ENCODE measurements at regions not wholly inside any gene's neighbourhood (a gene's known extent, or its start where the extent isn't known, plus 50 kb on each side); places are given as distances from the start of the nearest gene placed in this dataset.

DNA sequence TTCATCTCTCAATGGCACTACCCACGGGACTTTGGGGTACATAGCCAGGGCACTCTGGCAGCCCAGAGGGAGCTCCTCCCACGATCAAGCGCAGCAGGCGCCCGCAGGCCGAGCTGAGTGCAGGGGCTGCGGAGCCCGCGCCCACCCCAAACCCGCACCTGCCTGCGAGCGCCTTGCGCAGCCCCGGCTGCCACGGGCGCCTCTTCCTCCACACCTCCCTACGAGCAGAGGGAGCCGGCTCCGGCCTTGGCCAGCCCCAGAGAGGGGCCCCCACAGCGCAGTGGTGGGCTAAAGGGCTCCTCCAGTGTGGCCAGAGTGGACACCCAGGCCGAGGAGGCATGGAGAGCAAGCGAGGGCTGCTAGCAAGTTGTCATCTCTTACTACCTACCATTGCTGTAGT, 165.2 kb downstream of the UBE2E3 start:
- DNase-seq, result no peak
- H3K79me2 ChIP-seq (ENCODE audit: low read depth), result no peaks in the 10 kb centered on the region
- H4K20me1 ChIP-seq (ENCODE audit: insufficient read depth), result no peaks in the 10 kb centered on the region
- 0 out of 2 replicates have a peak, but pooled peaks cover 7% of the 10 kb centered on the region for H3K9me3 ChIP-seq (ENCODE audit: insufficient read depth, low read depth)
- H3K27ac ChIP-seq, result no peak overlapping the region
- H3K9me2 ChIP-seq (ENCODE audit: insufficient read depth), result no peaks in the 10 kb centered on the region
- ChIA-PET CTCF (no interaction called here), POLR2A (ENCODE audit: unreplicated experiment) (interaction anchor here (0.6 kb wide), 1 partner anchor 59 kb away, joined by 4 read pairs; no protein-coding TSS in a partner anchor)
- no peaks in the 10 kb centered on the region for H3F3A ChIP-seq (ENCODE audit: insufficient read depth, low read depth)
- TF ChIP-seq, protein P1, sequence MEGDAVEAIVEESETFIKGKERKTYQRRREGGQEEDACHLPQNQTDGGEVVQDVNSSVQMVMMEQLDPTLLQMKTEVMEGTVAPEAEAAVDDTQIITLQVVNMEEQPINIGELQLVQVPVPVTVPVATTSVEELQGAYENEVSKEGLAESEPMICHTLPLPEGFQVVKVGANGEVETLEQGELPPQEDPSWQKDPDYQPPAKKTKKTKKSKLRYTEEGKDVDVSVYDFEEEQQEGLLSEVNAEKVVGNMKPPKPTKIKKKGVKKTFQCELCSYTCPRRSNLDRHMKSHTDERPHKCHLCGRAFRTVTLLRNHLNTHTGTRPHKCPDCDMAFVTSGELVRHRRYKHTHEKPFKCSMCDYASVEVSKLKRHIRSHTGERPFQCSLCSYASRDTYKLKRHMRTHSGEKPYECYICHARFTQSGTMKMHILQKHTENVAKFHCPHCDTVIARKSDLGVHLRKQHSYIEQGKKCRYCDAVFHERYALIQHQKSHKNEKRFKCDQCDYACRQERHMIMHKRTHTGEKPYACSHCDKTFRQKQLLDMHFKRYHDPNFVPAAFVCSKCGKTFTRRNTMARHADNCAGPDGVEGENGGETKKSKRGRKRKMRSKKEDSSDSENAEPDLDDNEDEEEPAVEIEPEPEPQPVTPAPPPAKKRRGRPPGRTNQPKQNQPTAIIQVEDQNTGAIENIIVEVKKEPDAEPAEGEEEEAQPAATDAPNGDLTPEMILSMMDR (conservative IDR thresholded peaks at IDR 0.05), result no peak
- no peak for TF ChIP-seq EZH2 (IDR thresholded peaks at IDR 0.05; ENCODE audit: low read depth)
- H3K4me1 ChIP-seq (replicated peaks; ENCODE audit: insufficient read depth), result peaks cover 13% of the 10 kb centered on the region
- H3K4me2 ChIP-seq, result no peak overlapping the region
- H3K4me3 ChIP-seq, result no peak overlapping the region
- H3K36me3 ChIP-seq (ENCODE audit: low read depth), result no peaks in the 10 kb centered on the region
- H3K27me3 ChIP-seq (ENCODE audit: insufficient read depth, low read depth), result no peaks in the 10 kb centered on the region
- intact Hi-C loops (cut with micrococcal nuclease; ENCODE audit: unreplicated experiment), result no loop called here
- no peak overlapping the region; the same call in 1 of the 2 replicates for H2AFZ ChIP-seq
- BruUV-seq (replicated peaks), result no TSS peak

DNA sequence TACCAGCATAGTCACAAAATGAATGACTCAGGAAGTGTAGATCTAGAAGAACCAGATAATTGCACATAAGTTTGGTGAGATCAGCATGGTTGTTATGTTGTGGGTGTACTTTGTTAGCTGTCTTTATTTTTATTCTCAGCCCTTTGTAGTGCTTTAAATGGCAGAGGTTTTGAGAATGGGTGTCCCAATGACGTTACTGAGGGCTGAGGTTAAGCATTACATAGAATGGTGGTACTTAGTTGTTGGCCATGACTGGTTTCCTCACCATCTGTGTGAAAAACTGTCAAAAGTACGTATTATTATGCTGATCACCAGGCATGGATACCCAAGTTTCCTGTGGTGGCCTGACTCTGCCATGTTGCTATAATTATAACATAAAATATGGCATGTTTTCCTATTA, 165.8 kb downstream of the UBE2E3 start:
- CTCF ChIA-PET, result no interaction called here
- Histone ChIP-seq H3K36me3 (ENCODE audit: low read depth) (no peaks in the 10 kb centered on the region), H2AFZ (peak overlapping the region; percentile 46; the same call in 1 of the 2 replicates), H3K79me2 (ENCODE audit: low read depth) (no peaks in the 10 kb centered on the region), H4K20me1 (ENCODE audit: insufficient read depth) (no peaks in the 10 kb centered on the region), H3K9me2 (ENCODE audit: insufficient read depth) (no peaks in the 10 kb centered on the region), H3K4me2 (no peak overlapping the region), H3K27me3 (ENCODE audit: insufficient read depth, low read depth) (no peaks in the 10 kb centered on the region), H3K27ac (no peak overlapping the region), H3F3A (ENCODE audit: insufficient read depth, low read depth) (no peaks in the 10 kb centered on the region), H3K4me1 (replicated peaks; ENCODE audit: insufficient read depth) (peaks cover 8% of the 10 kb centered on the region), H3K4me3 (no peak overlapping the region), H3K9me3 (ENCODE audit: insufficient read depth, low read depth) (0 out of 2 replicates have a peak, but pooled peaks cover 7% of the 10 kb centered on the region)
- DNase-seq, result no peak
- TF ChIP-seq, protein P1 (conservative IDR thresholded peaks at IDR 0.05), result no peak
- TF ChIP-seq EZH2 (IDR thresholded peaks at IDR 0.05; ENCODE audit: low read depth), result no peak
- intact Hi-C loops (cut with micrococcal nuclease; ENCODE audit: unreplicated experiment), result no loop called here
- no TSS peak for BruUV-seq (replicated peaks)
- POLR2A ChIA-PET (ENCODE audit: unreplicated experiment), result no interaction called here

DNA sequence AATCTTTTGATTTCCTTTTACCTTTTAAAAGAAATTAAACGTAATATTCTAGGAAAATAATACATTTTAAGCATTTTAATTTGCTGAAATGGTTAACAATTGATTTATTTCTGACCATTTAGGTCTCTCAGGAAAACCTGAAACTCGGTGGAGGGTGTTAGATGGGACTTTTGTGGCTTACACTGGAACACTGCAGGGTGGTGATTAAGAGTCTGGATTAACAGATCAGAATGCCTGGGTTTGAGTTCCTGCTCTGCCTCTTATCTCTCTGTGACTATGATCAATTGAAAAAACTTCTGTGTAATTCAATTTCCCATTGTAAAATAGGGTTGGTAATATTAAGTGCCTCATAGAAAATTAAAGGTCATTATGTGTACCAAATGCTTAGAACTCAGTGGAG, 168.7 kb downstream of the UBE2E3 start:
- Histone ChIP-seq H3K4me1 (replicated peaks; ENCODE audit: insufficient read depth) (no peaks in the 10 kb centered on the region), H3K4me2 (no peak overlapping the region), H3K9me3 (ENCODE audit: insufficient read depth, low read depth) (no peaks in the 10 kb centered on the region), H2AFZ (peak overlapping the region; percentile 10; the same call in 1 of the 2 replicates), H3K9me2 (ENCODE audit: insufficient read depth) (no peaks in the 10 kb centered on the region), H3K27me3 (ENCODE audit: insufficient read depth, low read depth) (no peaks in the 10 kb centered on the region), H3K79me2 (ENCODE audit: low read depth) (no peaks in the 10 kb centered on the region), H3K36me3 (ENCODE audit: low read depth) (no peaks in the 10 kb centered on the region), H3K4me3 (no peak overlapping the region), H3F3A (ENCODE audit: insufficient read depth, low read depth) (no peaks in the 10 kb centered on the region), H3K27ac (no peak overlapping the region), H4K20me1 (ENCODE audit: insufficient read depth) (no peaks in the 10 kb centered on the region)
- CTCF ChIA-PET, result no interaction called here
- no peak for DNase-seq
- no TSS peak for BruUV-seq (replicated peaks)
- intact Hi-C loops (cut with micrococcal nuclease; ENCODE audit: unreplicated experiment), result no loop called here
- TF ChIP-seq, protein P1 (conservative IDR thresholded peaks at IDR 0.05), result no peak
- TF ChIP-seq EZH2 (IDR thresholded peaks at IDR 0.05; ENCODE audit: low read depth), result no peak
- POLR2A ChIA-PET (ENCODE audit: unreplicated experiment), result no interaction called here
